ENCODE measurements at regions not wholly inside any gene's neighbourhood (a gene's known extent, or its start where the extent isn't known, plus 50 kb on each side); places are given as distances from the start of the nearest gene placed in this dataset.

GRCh38 chr7:85686401-85687181 is 499.7 kb upstream of the SEMA3D start:
- no peak for TF ChIP-seq CTCF (IDR thresholded peaks at IDR 0.05)
- TF ChIP-seq, protein P1, sequence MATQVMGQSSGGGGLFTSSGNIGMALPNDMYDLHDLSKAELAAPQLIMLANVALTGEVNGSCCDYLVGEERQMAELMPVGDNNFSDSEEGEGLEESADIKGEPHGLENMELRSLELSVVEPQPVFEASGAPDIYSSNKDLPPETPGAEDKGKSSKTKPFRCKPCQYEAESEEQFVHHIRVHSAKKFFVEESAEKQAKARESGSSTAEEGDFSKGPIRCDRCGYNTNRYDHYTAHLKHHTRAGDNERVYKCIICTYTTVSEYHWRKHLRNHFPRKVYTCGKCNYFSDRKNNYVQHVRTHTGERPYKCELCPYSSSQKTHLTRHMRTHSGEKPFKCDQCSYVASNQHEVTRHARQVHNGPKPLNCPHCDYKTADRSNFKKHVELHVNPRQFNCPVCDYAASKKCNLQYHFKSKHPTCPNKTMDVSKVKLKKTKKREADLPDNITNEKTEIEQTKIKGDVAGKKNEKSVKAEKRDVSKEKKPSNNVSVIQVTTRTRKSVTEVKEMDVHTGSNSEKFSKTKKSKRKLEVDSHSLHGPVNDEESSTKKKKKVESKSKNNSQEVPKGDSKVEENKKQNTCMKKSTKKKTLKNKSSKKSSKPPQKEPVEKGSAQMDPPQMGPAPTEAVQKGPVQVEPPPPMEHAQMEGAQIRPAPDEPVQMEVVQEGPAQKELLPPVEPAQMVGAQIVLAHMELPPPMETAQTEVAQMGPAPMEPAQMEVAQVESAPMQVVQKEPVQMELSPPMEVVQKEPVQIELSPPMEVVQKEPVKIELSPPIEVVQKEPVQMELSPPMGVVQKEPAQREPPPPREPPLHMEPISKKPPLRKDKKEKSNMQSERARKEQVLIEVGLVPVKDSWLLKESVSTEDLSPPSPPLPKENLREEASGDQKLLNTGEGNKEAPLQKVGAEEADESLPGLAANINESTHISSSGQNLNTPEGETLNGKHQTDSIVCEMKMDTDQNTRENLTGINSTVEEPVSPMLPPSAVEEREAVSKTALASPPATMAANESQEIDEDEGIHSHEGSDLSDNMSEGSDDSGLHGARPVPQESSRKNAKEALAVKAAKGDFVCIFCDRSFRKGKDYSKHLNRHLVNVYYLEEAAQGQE (IDR thresholded peaks at IDR 0.05): no peak

Measured in A549 (cell line).